ENCODE measurements at regions not wholly inside any gene's neighbourhood (a gene's known extent, or its start where the extent isn't known, plus 50 kb on each side); places are given as distances from the start of the nearest gene placed in this dataset.

DNA sequence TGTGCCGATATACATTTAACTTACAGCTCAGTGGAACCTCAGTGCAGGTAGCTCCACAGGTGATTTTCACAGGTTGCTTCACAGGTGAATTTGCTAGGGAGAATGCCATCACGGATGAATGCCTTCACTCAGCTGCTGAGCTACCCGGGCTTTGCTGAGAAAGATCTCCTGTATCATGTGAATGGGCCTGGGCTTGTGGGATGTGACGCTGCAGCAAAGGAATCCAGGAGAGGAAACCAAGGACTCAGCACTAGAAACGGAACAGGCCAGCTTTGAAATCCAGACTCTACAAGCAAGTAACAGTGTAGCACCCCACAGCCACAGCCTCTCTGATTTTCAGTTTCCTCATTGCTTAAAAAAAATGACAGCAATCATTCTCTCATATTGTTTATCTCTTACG, 271.4 kb upstream of the MAF start:
- Histone ChIP-seq H3K27ac (ENCODE audit: low read depth, low read length) (no peak overlapping the region), H3K4me1 (ENCODE audit: insufficient read depth, low read length) (peaks cover 5% of the 10 kb centered on the region), H3K27me3 (ENCODE audit: control insufficient read depth in 1 of 2, insufficient read depth in 2 of 2, low read length in 2 of 2) (no peaks in the 10 kb centered on the region), H3K4me3 (ENCODE audit: low read depth in 1 of 2, low read length in 2 of 2) (no peak overlapping the region), H3K9me3 (ENCODE audit: low read length) (no peaks in the 10 kb centered on the region), H3K36me3 (ENCODE audit: insufficient read depth, low read length) (no peaks in the 10 kb centered on the region), H3K9ac (ENCODE audit: low read length) (no peak overlapping the region)

DNA sequence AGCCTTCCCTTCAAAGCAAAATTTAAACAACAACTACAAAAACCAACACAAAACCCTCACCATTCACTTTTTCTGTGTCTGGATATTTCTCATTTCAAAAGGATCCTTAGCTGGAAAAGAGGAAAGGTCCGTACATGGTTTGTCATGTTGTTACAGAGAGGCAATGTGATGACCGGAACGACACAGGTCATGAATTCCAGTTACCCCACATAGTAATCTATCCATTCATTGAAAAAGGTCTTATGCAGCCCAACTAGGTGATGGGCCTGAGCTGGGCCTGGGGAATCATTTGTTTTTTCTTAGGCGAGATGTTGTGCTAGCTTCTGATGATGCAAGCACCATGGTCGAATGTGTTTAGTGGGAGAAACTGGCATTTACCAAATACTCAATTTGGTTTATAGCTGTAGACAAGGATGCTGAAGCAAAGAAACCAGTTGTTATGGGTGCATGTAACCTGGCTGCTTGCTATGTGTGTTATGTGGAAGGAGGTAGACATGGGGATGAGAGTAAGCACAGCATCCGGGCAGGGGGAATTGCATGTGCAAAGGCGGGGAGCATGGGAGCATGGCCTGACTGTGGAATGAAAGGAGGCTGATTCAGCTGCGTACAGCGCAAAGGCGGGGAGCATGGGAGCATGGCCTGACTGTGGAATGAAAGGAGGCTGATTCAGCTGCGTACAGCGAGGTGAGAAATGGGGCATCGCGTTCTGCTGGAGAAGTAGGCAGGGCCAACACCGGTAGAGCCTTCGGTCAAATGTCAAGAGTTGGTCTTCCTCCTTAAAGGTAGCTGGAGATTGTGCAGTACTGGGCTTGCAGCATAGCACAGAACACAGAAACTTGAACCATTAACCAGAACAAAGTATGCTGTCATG, 269.7 kb upstream of the MAF start:
- H3K9ac ChIP-seq (ENCODE audit: low read length) = no peak overlapping the region
- H3K27me3 ChIP-seq (ENCODE audit: control insufficient read depth in 1 of 2, insufficient read depth in 2 of 2, low read length in 2 of 2) = no peaks in the 10 kb centered on the region
- no peaks in the 10 kb centered on the region for H3K36me3 ChIP-seq (ENCODE audit: insufficient read depth, low read length)
- H3K9me3 ChIP-seq (ENCODE audit: low read length) = no peaks in the 10 kb centered on the region
- no peak overlapping the region for H3K27ac ChIP-seq (ENCODE audit: low read depth, low read length)
- peaks cover 5% of the 10 kb centered on the region for H3K4me1 ChIP-seq (ENCODE audit: insufficient read depth, low read length)
- no peak overlapping the region for H3K4me3 ChIP-seq (ENCODE audit: low read depth in 1 of 2, low read length in 2 of 2)

DNA sequence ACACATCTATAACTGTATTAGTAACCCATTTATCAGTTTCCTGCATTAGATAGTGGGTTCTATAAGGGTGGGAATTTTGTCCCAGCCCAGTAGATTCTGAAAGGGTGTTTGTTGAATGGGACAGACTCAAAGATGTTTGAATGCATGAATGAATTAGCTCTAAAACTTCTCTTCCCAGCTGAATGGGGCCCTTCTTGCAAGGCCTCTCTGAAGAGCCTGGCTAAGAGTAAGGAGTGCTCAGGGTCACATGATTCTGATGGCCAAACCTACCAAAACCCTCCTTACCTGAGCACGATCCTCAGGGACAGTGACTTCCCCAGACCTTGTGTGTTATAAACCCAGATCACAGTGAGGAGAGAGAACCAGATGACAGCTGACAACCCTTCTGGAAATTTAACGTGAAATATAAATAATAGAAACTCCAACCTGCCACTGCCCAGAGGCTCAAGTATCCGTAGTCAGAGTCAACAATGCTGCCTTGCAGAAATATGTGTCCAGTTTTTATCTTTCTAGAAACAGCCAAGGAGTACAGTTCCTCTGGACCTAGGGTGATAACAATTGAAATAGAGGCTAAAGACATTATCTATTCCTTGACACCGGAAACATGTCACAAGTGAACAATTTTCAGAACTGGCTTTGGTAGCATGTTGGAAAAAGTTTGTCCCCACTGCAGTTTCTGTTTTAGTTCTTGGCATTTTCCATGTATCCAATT, 268.9 kb upstream of the MAF start:
- H3K4me1 ChIP-seq (ENCODE audit: insufficient read depth, low read length) = peaks cover under 1% of the 10 kb centered on the region

DNA sequence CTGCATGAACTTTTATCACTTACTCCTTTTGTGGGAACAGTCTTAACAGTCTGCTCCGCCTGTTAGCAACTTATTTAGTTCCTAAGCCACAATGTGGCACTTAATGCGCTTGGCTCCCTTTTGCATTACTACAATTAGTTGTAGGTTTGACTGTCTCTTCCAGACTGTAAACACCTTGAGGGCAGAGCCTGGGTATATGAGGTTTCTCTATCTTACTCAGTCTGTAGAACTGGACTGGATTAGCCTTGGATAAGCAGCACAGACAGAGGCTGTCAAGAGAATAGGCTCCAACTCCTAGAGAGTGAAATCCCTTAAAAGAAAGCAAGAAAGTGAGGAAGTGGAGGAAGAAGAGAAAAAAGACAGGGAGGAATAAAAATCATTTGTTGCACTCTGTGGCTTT, 268.3 kb upstream of the MAF start:
- no peak overlapping the region for H3K4me3 ChIP-seq (ENCODE audit: low read depth in 1 of 2, low read length in 2 of 2)
- no peaks in the 10 kb centered on the region for H3K36me3 ChIP-seq (ENCODE audit: insufficient read depth, low read length)
- H3K9me3 ChIP-seq (ENCODE audit: low read length) = no peaks in the 10 kb centered on the region
- H3K27ac ChIP-seq (ENCODE audit: low read depth, low read length) = no peak overlapping the region
- no peaks in the 10 kb centered on the region for H3K4me1 ChIP-seq (ENCODE audit: insufficient read depth, low read length)
- no peaks in the 10 kb centered on the region for H3K27me3 ChIP-seq (ENCODE audit: control insufficient read depth in 1 of 2, insufficient read depth in 2 of 2, low read length in 2 of 2)
- H3K9ac ChIP-seq (ENCODE audit: low read length) = no peak overlapping the region

More for the DNA sequence above, 268.9 kb upstream of the MAF start:
- Histone ChIP-seq H3K9me3 (ENCODE audit: low read length) (no peaks in the 10 kb centered on the region), H3K4me3 (ENCODE audit: low read depth in 1 of 2, low read length in 2 of 2) (no peak overlapping the region), H3K9ac (ENCODE audit: low read length) (no peak overlapping the region), H3K27ac (ENCODE audit: low read depth, low read length) (no peak overlapping the region), H3K36me3 (ENCODE audit: insufficient read depth, low read length) (no peaks in the 10 kb centered on the region), H3K27me3 (ENCODE audit: control insufficient read depth in 1 of 2, insufficient read depth in 2 of 2, low read length in 2 of 2) (no peaks in the 10 kb centered on the region)

- Histone ChIP-seq H3K9me3 (ENCODE audit: low read length) (no peaks in the 10 kb centered on the region), H3K4me3 (ENCODE audit: low read depth in 1 of 2, low read length in 2 of 2) (no peak overlapping the region)
These were observed 267.0 kb upstream of the MAF start for GRCh38 chr16:79867425-79867997.

GRCh38 chr16:79865918-79866317, 265.4 kb upstream of the MAF start:
- H3K9me3 ChIP-seq (ENCODE audit: low read length) = no peaks in the 10 kb centered on the region
- no peaks in the 10 kb centered on the region for H3K4me1 ChIP-seq (ENCODE audit: insufficient read depth, low read length)

More at GRCh38 chr16:79867425-79867997, 267.0 kb upstream of the MAF start:
- Histone ChIP-seq H3K36me3 (ENCODE audit: insufficient read depth, low read length) (no peaks in the 10 kb centered on the region), H3K4me1 (ENCODE audit: insufficient read depth, low read length) (no peaks in the 10 kb centered on the region), H3K27me3 (ENCODE audit: control insufficient read depth in 1 of 2, insufficient read depth in 2 of 2, low read length in 2 of 2) (no peaks in the 10 kb centered on the region), H3K27ac (ENCODE audit: low read depth, low read length) (no peak overlapping the region), H3K9ac (ENCODE audit: low read length) (no peak overlapping the region)

GRCh38 chr16:79864781-79865391, 264.3 kb upstream of the MAF start:
- Histone ChIP-seq H3K4me3 (ENCODE audit: low read depth in 1 of 2, low read length in 2 of 2) (no peak overlapping the region), H3K9me3 (ENCODE audit: low read length) (no peaks in the 10 kb centered on the region), H3K27ac (ENCODE audit: low read depth, low read length) (no peak overlapping the region), H3K36me3 (ENCODE audit: insufficient read depth, low read length) (no peaks in the 10 kb centered on the region), H3K27me3 (ENCODE audit: control insufficient read depth in 1 of 2, insufficient read depth in 2 of 2, low read length in 2 of 2) (no peaks in the 10 kb centered on the region), H3K4me1 (ENCODE audit: insufficient read depth, low read length) (no peaks in the 10 kb centered on the region), H3K9ac (ENCODE audit: low read length) (no peak overlapping the region)

More at GRCh38 chr16:79865918-79866317, 265.4 kb upstream of the MAF start:
- Histone ChIP-seq H3K9ac (ENCODE audit: low read length) (no peak overlapping the region), H3K27ac (ENCODE audit: low read depth, low read length) (no peak overlapping the region), H3K4me3 (ENCODE audit: low read depth in 1 of 2, low read length in 2 of 2) (no peak overlapping the region), H3K36me3 (ENCODE audit: insufficient read depth, low read length) (no peaks in the 10 kb centered on the region), H3K27me3 (ENCODE audit: control insufficient read depth in 1 of 2, insufficient read depth in 2 of 2, low read length in 2 of 2) (no peaks in the 10 kb centered on the region)

DNA sequence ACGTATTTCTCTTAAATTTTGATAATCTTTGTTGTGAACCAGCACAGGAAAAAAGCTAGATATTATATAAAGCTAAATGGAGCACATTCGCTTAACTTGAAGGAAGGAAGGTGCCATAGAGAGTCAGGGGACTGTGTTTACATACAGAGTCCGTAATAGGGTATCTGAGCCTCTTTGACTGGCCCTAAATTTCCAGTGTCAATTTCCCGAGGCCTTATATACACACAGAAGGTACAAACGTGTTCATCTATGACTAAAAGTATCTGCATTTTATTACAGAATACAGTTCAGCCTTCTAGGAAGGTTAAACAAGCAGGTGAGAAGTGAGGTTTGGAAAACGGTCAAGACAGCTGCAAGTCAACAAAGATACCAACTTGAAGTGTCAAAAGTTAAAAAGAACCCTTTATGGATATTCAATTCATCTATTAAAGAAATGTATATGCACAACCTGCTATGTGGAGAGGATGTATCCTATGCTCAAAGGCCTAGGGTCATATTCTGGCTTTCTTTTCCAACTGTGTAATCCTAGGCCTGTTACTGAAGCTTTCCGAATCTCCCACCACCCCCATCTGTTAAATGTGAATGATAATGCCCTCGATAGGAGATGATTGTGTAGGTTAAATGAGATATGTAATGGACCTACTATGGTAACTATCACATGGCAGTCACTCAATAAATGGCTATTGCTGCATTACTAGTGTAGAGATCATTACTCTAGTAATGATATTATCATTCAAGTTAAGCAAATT, 263.7 kb upstream of the MAF start:
- no peaks in the 10 kb centered on the region for H3K27me3 ChIP-seq (ENCODE audit: control insufficient read depth in 1 of 2, insufficient read depth in 2 of 2, low read length in 2 of 2)
- H3K9me3 ChIP-seq (ENCODE audit: low read length) = no peaks in the 10 kb centered on the region
- H3K4me3 ChIP-seq (ENCODE audit: low read depth in 1 of 2, low read length in 2 of 2) = no peak overlapping the region
- no peak overlapping the region for H3K27ac ChIP-seq (ENCODE audit: low read depth, low read length)
- no peak overlapping the region for H3K9ac ChIP-seq (ENCODE audit: low read length)
- no peaks in the 10 kb centered on the region for H3K4me1 ChIP-seq (ENCODE audit: insufficient read depth, low read length)
- no peaks in the 10 kb centered on the region for H3K36me3 ChIP-seq (ENCODE audit: insufficient read depth, low read length)

DNA sequence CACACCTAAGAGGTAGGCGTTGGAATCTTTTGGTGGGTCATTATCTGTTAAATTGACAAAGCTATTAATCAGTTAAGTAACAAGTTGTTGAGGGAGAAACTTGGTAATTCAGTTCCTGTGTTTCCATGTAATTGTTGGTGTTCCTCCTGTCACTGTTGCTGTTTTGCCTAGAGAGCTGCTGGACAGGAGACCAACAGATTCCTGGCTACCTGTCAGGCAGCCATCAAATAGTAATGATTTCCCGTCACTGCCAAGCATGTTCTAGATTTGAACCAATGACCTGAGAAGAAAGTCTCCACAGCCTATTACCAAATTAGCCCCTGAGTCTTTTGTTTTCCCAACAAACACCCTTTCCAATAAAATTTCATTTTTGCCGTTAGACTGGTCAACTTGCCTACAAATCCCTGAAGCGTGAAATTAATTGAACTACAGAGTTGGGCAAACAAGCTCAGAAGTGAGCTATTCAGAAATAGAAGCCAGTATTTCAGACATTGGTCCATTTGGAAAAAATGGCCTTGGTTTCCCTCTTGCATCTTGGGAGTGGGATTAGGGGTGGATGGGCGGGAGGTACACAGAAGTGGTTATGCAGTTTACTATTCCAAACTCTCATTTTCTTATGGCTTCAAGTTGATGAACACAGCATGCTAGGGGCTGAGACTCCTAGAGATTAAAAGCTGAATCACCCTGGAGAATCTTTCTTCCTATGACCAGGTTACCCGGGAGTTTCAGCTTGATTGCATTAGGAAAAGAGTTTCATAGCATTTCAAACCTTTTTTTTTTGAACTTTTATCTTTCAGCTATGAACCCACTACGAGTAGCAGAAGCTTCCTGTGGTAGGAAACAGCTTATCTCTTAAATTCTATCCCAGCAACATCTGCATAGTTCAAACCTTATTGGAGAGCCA, 262.8 kb upstream of the MAF start:
- H3K27me3 ChIP-seq (ENCODE audit: control insufficient read depth in 1 of 2, insufficient read depth in 2 of 2, low read length in 2 of 2) = no peaks in the 10 kb centered on the region
- H3K9me3 ChIP-seq (ENCODE audit: low read length) = no peaks in the 10 kb centered on the region
- H3K4me3 ChIP-seq (ENCODE audit: low read depth in 1 of 2, low read length in 2 of 2) = no peak overlapping the region
- no peak overlapping the region for H3K9ac ChIP-seq (ENCODE audit: low read length)
- no peaks in the 10 kb centered on the region for H3K36me3 ChIP-seq (ENCODE audit: insufficient read depth, low read length)
- H3K27ac ChIP-seq (ENCODE audit: low read depth, low read length) = no peak overlapping the region
- no peaks in the 10 kb centered on the region for H3K4me1 ChIP-seq (ENCODE audit: insufficient read depth, low read length)

DNA sequence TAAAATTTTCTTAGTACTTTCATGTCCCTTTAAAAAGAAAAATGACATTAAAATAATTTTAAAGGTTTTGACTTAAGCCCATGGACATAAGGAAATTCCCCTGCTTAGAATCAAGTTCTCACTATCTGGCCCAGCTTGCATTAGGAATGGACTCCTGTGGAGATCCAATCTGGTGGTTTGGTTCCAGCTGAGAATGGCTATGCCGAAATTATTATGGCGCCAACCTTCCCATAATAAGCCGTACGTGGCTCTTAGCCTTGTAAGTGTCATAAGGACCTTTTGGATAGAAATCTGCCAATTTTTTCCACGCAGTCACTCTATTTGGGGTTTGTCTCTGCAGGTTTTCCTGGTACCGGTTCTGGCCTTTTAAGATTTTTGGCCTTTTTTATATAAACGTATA, 262.1 kb upstream of the MAF start:
- H3K36me3 ChIP-seq (ENCODE audit: insufficient read depth, low read length) = no peaks in the 10 kb centered on the region
- no peaks in the 10 kb centered on the region for H3K4me1 ChIP-seq (ENCODE audit: insufficient read depth, low read length)
- H3K9me3 ChIP-seq (ENCODE audit: low read length) = no peaks in the 10 kb centered on the region
- H3K27me3 ChIP-seq (ENCODE audit: control insufficient read depth in 1 of 2, insufficient read depth in 2 of 2, low read length in 2 of 2) = no peaks in the 10 kb centered on the region
- H3K4me3 ChIP-seq (ENCODE audit: low read depth in 1 of 2, low read length in 2 of 2) = no peak overlapping the region
- no peak overlapping the region for H3K9ac ChIP-seq (ENCODE audit: low read length)
- H3K27ac ChIP-seq (ENCODE audit: low read depth, low read length) = no peak overlapping the region
